ENCODE measurements at regions not wholly inside any gene's neighbourhood (a gene's known extent, or its start where the extent isn't known, plus 50 kb on each side); places are given as distances from the start of the nearest gene placed in this dataset.

GRCh38 chr1:70840260-70840953, 207.2 kb downstream of the PTGER3 start:
- H3K27me3 ChIP-seq (ENCODE audit: control insufficient read depth in 2 of 2, insufficient read depth in 2 of 2, low read length in 2 of 2), result no peaks in the 10 kb centered on the region
- POLR2A ChIA-PET, result no interaction called here
- DNase-seq (ENCODE audit: extremely low read depth in 1 of 4, low spot score in 3 of 4) (no peak), FAIRE-seq (no peak), ATAC-seq (no peak)
- no peak overlapping the region for H3K4me2 ChIP-seq (ENCODE audit: insufficient read depth, low read length)
- H4K20me1 ChIP-seq (replicated peaks; ENCODE audit: control insufficient read depth, insufficient read depth, low read length), result no peaks in the 10 kb centered on the region
- H3K9ac ChIP-seq (ENCODE audit: insufficient read depth in 1 of 2, low read depth in 2 of 2, low read length in 2 of 2), result no peak overlapping the region
- H3K9me3 ChIP-seq (replicated peaks; ENCODE audit: control insufficient read depth, insufficient read depth, low read depth, low read length), result no peaks in the 10 kb centered on the region
- no peak overlapping the region for H3K27ac ChIP-seq (ENCODE audit: extremely low read depth, low read depth, low read length)
- H3K9me1 ChIP-seq (ENCODE audit: control insufficient read depth, insufficient read depth, low read length), result no peaks in the 10 kb centered on the region
- no peaks in the 10 kb centered on the region for H3K4me1 ChIP-seq (replicated peaks in 1 of 2; ENCODE audit: control insufficient read depth in 2 of 2, insufficient read depth in 2 of 2, low read length in 2 of 2)
- no peak overlapping the region for H3K4me3 ChIP-seq
- WGBS (ENCODE audit: insufficient coverage, low coverage, missing lambda C conversion rate), result 4% methylated on average over 3 of the region's 3 CpGs
- H3K79me2 ChIP-seq (ENCODE audit: control insufficient read depth, insufficient read depth, low read length), result no peaks in the 10 kb centered on the region
- BruUV-seq (replicated peaks), result no TSS peak
- intact Hi-C loops (cut with micrococcal nuclease) (no loop called here), in situ Hi-C loops (cut with MboI) (no loop called here)
- H2AFZ ChIP-seq (ENCODE audit: low read depth, low read length), result peak overlapping the region; percentile 10; the same call in 1 of the 2 replicates
- no peaks in the 10 kb centered on the region for H3K36me3 ChIP-seq (ENCODE audit: control insufficient read depth, insufficient read depth, low read length)
- CTCF ChIA-PET (ENCODE audit: low intra/inter-chr PET ratio), result no interaction called here
- peak; percentile 52; the same call in 1 of the 2 replicates for TF ChIP-seq ZNF12 (CRISPR knock-in tag; IDR thresholded peaks at IDR 0.05)
- no peak for TF ChIP-seq ZBTB17 (CRISPR knock-in tag; IDR thresholded peaks at IDR 0.05)

- H2AFZ ChIP-seq (ENCODE audit: low read depth, low read length), result no peak overlapping the region
- intact Hi-C loops (cut with micrococcal nuclease), result no loop called here
- no peaks in the 10 kb centered on the region for H3K4me1 ChIP-seq (replicated peaks in 1 of 2; ENCODE audit: control insufficient read depth in 2 of 2, insufficient read depth in 2 of 2, low read length in 2 of 2)
- H3K36me3 ChIP-seq (ENCODE audit: control insufficient read depth, insufficient read depth, low read length), result no peaks in the 10 kb centered on the region
- no peaks in the 10 kb centered on the region for H3K9me3 ChIP-seq (replicated peaks; ENCODE audit: control insufficient read depth, insufficient read depth, low read depth, low read length)
- ChIA-PET POLR2A (no interaction called here), CTCF (ENCODE audit: low intra/inter-chr PET ratio) (no interaction called here)
- H3K27ac ChIP-seq (ENCODE audit: extremely low read depth, low read depth, low read length), result no peak overlapping the region
- H3K9me1 ChIP-seq (ENCODE audit: control insufficient read depth, insufficient read depth, low read length), result no peaks in the 10 kb centered on the region
- no peaks in the 10 kb centered on the region for H3K27me3 ChIP-seq (ENCODE audit: control insufficient read depth in 2 of 2, insufficient read depth in 2 of 2, low read length in 2 of 2)
- no peak overlapping the region for H3K9ac ChIP-seq (ENCODE audit: insufficient read depth in 1 of 2, low read depth in 2 of 2, low read length in 2 of 2)
- H3K79me2 ChIP-seq (ENCODE audit: control insufficient read depth, insufficient read depth, low read length), result no peaks in the 10 kb centered on the region
- DNase-seq (ENCODE audit: extremely low read depth in 1 of 4, low spot score in 3 of 4), result no peak
- in situ Hi-C loops (cut with MboI), result no loop called here
- H3K4me2 ChIP-seq (ENCODE audit: insufficient read depth, low read length), result no peak overlapping the region
- no peak for FAIRE-seq
- H4K20me1 ChIP-seq (replicated peaks; ENCODE audit: control insufficient read depth, insufficient read depth, low read length), result no peaks in the 10 kb centered on the region
- no peak for ATAC-seq
- H3K4me3 ChIP-seq, result no peak overlapping the region
- no TSS peak for BruUV-seq (replicated peaks)
- 0% methylated on average over 1 of the region's 1 CpG for WGBS (ENCODE audit: insufficient coverage, low coverage, missing lambda C conversion rate)
- TF ChIP-seq HMG20B (CRISPR knock-in tag; IDR thresholded peaks at IDR 0.05) (no peak), MYC (IDR thresholded peaks at IDR 0.05; ENCODE audit: low read depth, low read length) (no peak), MYC (CRISPR knock-in tag; IDR thresholded peaks at IDR 0.05; ENCODE audit: borderline replicate concordance, low read depth) (no peak), MAFK (IDR thresholded peaks at IDR 0.05; ENCODE audit: low read length) (no peak), USF1 (CRISPR knock-in tag; IDR thresholded peaks at IDR 0.05) (no peak), ELK3 (CRISPR knock-in tag; IDR thresholded peaks at IDR 0.05) (no peak)
Measured at GRCh38 chr1:70842562-70842961, 205.1 kb downstream of the PTGER3 start.

Measured in K562 (cell line).